ENCODE measurements at regions not wholly inside any gene's neighbourhood (a gene's known extent, or its start where the extent isn't known, plus 50 kb on each side); places are given as distances from the start of the nearest gene placed in this dataset.
"Not testable (repeated sequence)": the region's sequence is repeated elsewhere in the genome, so short reads cannot be mapped to it uniquely, and the experiment has no call there.

- H3K36me3 ChIP-seq (replicated peaks; ENCODE audit: insufficient read depth, low read length), result no peaks in the 10 kb centered on the region
- H3K27me3 ChIP-seq (replicated peaks; ENCODE audit: insufficient read depth, low read length), result no peaks in the 10 kb centered on the region
- no peak for TF ChIP-seq EZH2 (optimal IDR thresholded peaks at IDR 0.05; ENCODE audit: low read depth, low read length)
- TF ChIP-seq EZH2phosphoT487 (IDR thresholded peaks at IDR 0.05; ENCODE audit: low read length), result no peak
- no peak for TF ChIP-seq CTCF (IDR thresholded peaks at IDR 0.05; ENCODE audit: low read length)
- H3K79me2 ChIP-seq (ENCODE audit: low read length), result no peaks in the 10 kb centered on the region
- H3K4me1 ChIP-seq (ENCODE audit: low read length), result no peaks in the 10 kb centered on the region
- H3K9me2 ChIP-seq (replicated peaks; ENCODE audit: insufficient read depth, low read length), result no peaks in the 10 kb centered on the region
- no peak overlapping the region for H2AFZ ChIP-seq (ENCODE audit: low read length)
- H3K9ac ChIP-seq (ENCODE audit: low read length), result no peak overlapping the region
- H3K4me2 ChIP-seq (ENCODE audit: low read depth, low read length), result no peak overlapping the region
- no peak overlapping the region for H3K4me3 ChIP-seq (ENCODE audit: low read length)
- H4K20me1 ChIP-seq (ENCODE audit: insufficient read depth, low read length), result no peaks in the 10 kb centered on the region
- DNase-seq, result no peak
- H3K27ac ChIP-seq (ENCODE audit: low read length), result no peak overlapping the region
- H3K9me3 ChIP-seq (replicated peaks; ENCODE audit: insufficient read depth, low read length), result no peaks in the 10 kb centered on the region
- H3F3A ChIP-seq (ENCODE audit: insufficient read depth, low read length), result no peaks in the 10 kb centered on the region
Observed at GRCh38 chr4:164648849-164649212, 105.1 kb upstream of the SMIM31 start.

- Histone ChIP-seq H2AFZ (ENCODE audit: low read length) (no peak overlapping the region), H3K27ac (ENCODE audit: low read length) (no peak overlapping the region), H3F3A (ENCODE audit: insufficient read depth, low read length) (no peaks in the 10 kb centered on the region), H3K4me2 (ENCODE audit: low read depth, low read length) (no peak overlapping the region), H3K4me1 (ENCODE audit: low read length) (no peaks in the 10 kb centered on the region), H3K79me2 (ENCODE audit: low read length) (no peaks in the 10 kb centered on the region), H3K36me3 (replicated peaks; ENCODE audit: insufficient read depth, low read length) (no peaks in the 10 kb centered on the region), H3K9me3 (replicated peaks; ENCODE audit: insufficient read depth, low read length) (no peaks in the 10 kb centered on the region), H3K9me2 (replicated peaks; ENCODE audit: insufficient read depth, low read length) (no peaks in the 10 kb centered on the region), H3K9ac (ENCODE audit: low read length) (no peak overlapping the region), H3K27me3 (replicated peaks; ENCODE audit: insufficient read depth, low read length) (no peaks in the 10 kb centered on the region), H4K20me1 (ENCODE audit: insufficient read depth, low read length) (no peaks in the 10 kb centered on the region), H3K4me3 (ENCODE audit: low read length) (no peak overlapping the region)
- TF ChIP-seq CTCF (IDR thresholded peaks at IDR 0.05; ENCODE audit: low read length) (no peak), EZH2phosphoT487 (IDR thresholded peaks at IDR 0.05; ENCODE audit: low read length) (no peak), EZH2 (optimal IDR thresholded peaks at IDR 0.05; ENCODE audit: low read depth, low read length) (no peak)
- no peak for DNase-seq
Observed at GRCh38 chr4:164659765-164660164, 94.2 kb upstream of the SMIM31 start.

DNA sequence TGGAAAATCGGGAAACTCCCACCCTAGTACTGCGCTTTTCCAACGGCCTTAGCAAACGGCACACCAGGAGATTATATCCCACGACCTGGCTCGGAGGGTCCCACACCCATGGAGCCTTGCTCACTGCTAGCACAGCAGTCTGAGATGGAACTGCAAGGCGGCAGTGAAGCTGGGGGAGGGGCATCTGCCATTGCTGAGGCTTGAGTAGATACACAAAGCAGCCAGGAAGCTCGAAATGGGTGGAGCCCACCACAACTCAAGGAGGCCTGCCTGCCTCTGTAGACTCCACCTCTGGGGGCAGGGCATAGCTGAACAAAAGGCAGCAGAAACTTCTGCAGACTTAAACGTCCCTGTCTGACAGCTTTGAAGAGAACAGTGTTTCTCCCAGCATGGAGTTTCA, 77.8 kb upstream of the SMIM31 start:
- not testable (repeated sequence) for H3K9ac ChIP-seq (ENCODE audit: low read length); H3K4me2 ChIP-seq (ENCODE audit: low read depth, low read length); H3K4me1 ChIP-seq (ENCODE audit: low read length); H3F3A ChIP-seq (ENCODE audit: insufficient read depth, low read length); H3K27me3 ChIP-seq (replicated peaks; ENCODE audit: insufficient read depth, low read length); H3K9me2 ChIP-seq (replicated peaks; ENCODE audit: insufficient read depth, low read length); H3K9me3 ChIP-seq (replicated peaks; ENCODE audit: insufficient read depth, low read length); H3K27ac ChIP-seq (ENCODE audit: low read length); H3K4me3 ChIP-seq (ENCODE audit: low read length); H3K36me3 ChIP-seq (replicated peaks; ENCODE audit: insufficient read depth, low read length); H4K20me1 ChIP-seq (ENCODE audit: insufficient read depth, low read length); H2AFZ ChIP-seq (ENCODE audit: low read length); H3K79me2 ChIP-seq (ENCODE audit: low read length)
- peak; percentile 19 for DNase-seq

GRCh38 chr4:164683040-164683439, 70.9 kb upstream of the SMIM31 start:
- Histone ChIP-seq H3K27ac (ENCODE audit: low read length) (no peak overlapping the region), H3K27me3 (replicated peaks; ENCODE audit: insufficient read depth, low read length) (no peaks in the 10 kb centered on the region), H3K36me3 (replicated peaks; ENCODE audit: insufficient read depth, low read length) (no peaks in the 10 kb centered on the region), H3K4me3 (ENCODE audit: low read length) (no peak overlapping the region), H3K79me2 (ENCODE audit: low read length) (no peaks in the 10 kb centered on the region), H3K9ac (ENCODE audit: low read length) (no peak overlapping the region), H3K4me2 (ENCODE audit: low read depth, low read length) (no peak overlapping the region), H3K4me1 (ENCODE audit: low read length) (no peaks in the 10 kb centered on the region), H3F3A (ENCODE audit: insufficient read depth, low read length) (no peaks in the 10 kb centered on the region), H3K9me3 (replicated peaks; ENCODE audit: insufficient read depth, low read length) (no peaks in the 10 kb centered on the region), H3K9me2 (replicated peaks; ENCODE audit: insufficient read depth, low read length) (no peaks in the 10 kb centered on the region), H4K20me1 (ENCODE audit: insufficient read depth, low read length) (no peaks in the 10 kb centered on the region), H2AFZ (ENCODE audit: low read length) (no peak overlapping the region)
- no peak for DNase-seq
- TF ChIP-seq EZH2phosphoT487 (IDR thresholded peaks at IDR 0.05; ENCODE audit: low read length) (no peak), CTCF (IDR thresholded peaks at IDR 0.05; ENCODE audit: low read length) (no peak), EZH2 (optimal IDR thresholded peaks at IDR 0.05; ENCODE audit: low read depth, low read length) (no peak)
